IMR-90 (cell line): ENCODE measurements at regions not wholly inside any gene's neighbourhood (a gene's known extent, or its start where the extent isn't known, plus 50 kb on each side); places are given as distances from the start of the nearest gene placed in this dataset.

Source experiments
- ATAC-seq: fragments of 200-7000 bp; cut with Tn5 transposase; 2 replicates; pipeline ENCODE4 v1.9.1; 2020; ENCODE audit warnings: low read depth, mild to moderate bottlenecking, moderate library complexity
- BruUV-seq: library from RNA; stranded (reverse); fragments of 400-500 nt; replicated peaks from 2 replicates; lab custom pipeline; 2021; lab: Mats Ljungman, UMichigan
- CTCF ChIA-PET: fragments of 300-600 bp; formaldehyde crosslinking; extraction: SDS; loops from one replicate; lab custom pipeline; 2021; ENCODE audit warnings: antibody characterized with exemption; lab: Yijun Ruan, JAX
- POLR2A ChIA-PET: fragments of 300-600 bp; sonication (Branson Sonifier 250); formaldehyde crosslinking; loops from one replicate; lab custom pipeline; 2022; ENCODE audit warnings: antibody characterized with exemption; ENCODE audit not compliant: unreplicated experiment; lab: Charles Lee
- DNase-seq: peaks from one replicate; pipeline ENCODE4 v3.0.0; 2013
- H2AFZ ChIP-seq: replicated peaks from 2 replicates; pipeline ENCODE3; 2013; ENCODE audit warnings: low read length, mild to moderate bottlenecking; ENCODE audit not compliant: poor library complexity
- H2AK5ac ChIP-seq: 2 replicates; pipeline ENCODE4 v1.6.1; 2013; ENCODE audit warnings: low read depth, low read length, inconsistent platforms
- H2AK9ac ChIP-seq: replicated peaks from 2 replicates; pipeline ENCODE3; 2013; ENCODE audit warnings: mild to moderate bottlenecking, low read depth, low read length, moderate library complexity; ENCODE audit not compliant: poor library complexity
- H2BK120ac ChIP-seq: 2 replicates; pipeline ENCODE4 v1.6.1; 2013; ENCODE audit warnings: low read depth, low read length, inconsistent platforms
- H2BK15ac ChIP-seq: 3 replicates; pipeline ENCODE4 v1.6.1; 2013; ENCODE audit warnings: low read depth, low read length, inconsistent platforms
- H2BK20ac ChIP-seq: 2 replicates; pipeline ENCODE4 v1.6.1; 2013; ENCODE audit warnings: low read depth, mild to moderate bottlenecking, inconsistent platforms, low read length, moderate library complexity
- H2BK5ac ChIP-seq: 2 replicates; pipeline ENCODE4 v1.6.1; 2013; ENCODE audit warnings: mild to moderate bottlenecking, low read depth, low read length, inconsistent platforms; ENCODE audit not compliant: poor library complexity, severe bottlenecking
- H3K14ac ChIP-seq: replicated peaks from 2 replicates; pipeline ENCODE4 v1.6.1; 2013; ENCODE audit warnings: low read depth, low read length, inconsistent platforms
- H3K18ac ChIP-seq: 2 replicates; pipeline ENCODE4 v1.6.1; 2013; ENCODE audit warnings: low read depth, low read length, control low read depth
- H3K23ac ChIP-seq: 2 replicates; pipeline ENCODE4 v1.6.1; 2013; ENCODE audit warnings: low read depth, low read length, inconsistent platforms
- H3K27ac ChIP-seq: 2 replicates; pipeline ENCODE4 v1.5.1; 2013; ENCODE audit warnings: mild to moderate bottlenecking, control low read depth, low read length; ENCODE audit not compliant: insufficient read depth
- H3K27me3 ChIP-seq: 2 replicates; pipeline ENCODE4 v1.6.1; 2013; ENCODE audit warnings: low read length; ENCODE audit not compliant: control insufficient read depth, insufficient read depth
- H3K36me3 ChIP-seq: 2 replicates; pipeline ENCODE4 v1.6.1; 2013; ENCODE audit warnings: low read length, mixed read lengths; ENCODE audit not compliant: control insufficient read depth, insufficient read depth
- H3K4ac ChIP-seq: 2 replicates; pipeline ENCODE4 v1.6.1; 2013; ENCODE audit warnings: low read depth, low read length, inconsistent platforms
- H3K4me1 ChIP-seq: 2 replicates; pipeline ENCODE4 v1.6.1; 2013; ENCODE audit warnings: low read length, mixed read lengths; ENCODE audit not compliant: control insufficient read depth, insufficient read depth
- H3K4me2 ChIP-seq: 2 replicates; pipeline ENCODE4 v1.6.1; 2013; ENCODE audit warnings: low read depth, mild to moderate bottlenecking, control low read depth, low read length, moderate library complexity
- H3K4me3 ChIP-seq: 2 replicates; pipeline ENCODE4 v1.5.1; 2013; ENCODE audit warnings: low read depth, mild to moderate bottlenecking, control low read depth, low read length, moderate library complexity; ENCODE audit not compliant: insufficient read depth
- H3K56ac ChIP-seq: 2 replicates; pipeline ENCODE4 v1.6.1; 2013; ENCODE audit warnings: low read length, inconsistent platforms; ENCODE audit not compliant: insufficient read depth; ENCODE audit errors: extremely low read depth
- H3K79me1 ChIP-seq, 2 experiments: 2 replicates each; pipeline ENCODE4 v1.6.1; 2013; ENCODE audit warnings: low read length in 2 of 2, inconsistent platforms in 1 of 2, low read depth in 1 of 2
- H3K9ac ChIP-seq: 2 replicates; pipeline ENCODE4 v1.6.1; 2013; ENCODE audit warnings: low read depth, low read length, control low read depth
- H3K9me1 ChIP-seq: 2 replicates; pipeline ENCODE4 v1.6.1; 2013; ENCODE audit warnings: low read length, inconsistent platforms; ENCODE audit not compliant: insufficient read depth
- H3K9me3 ChIP-seq: 2 replicates; pipeline ENCODE4 v1.6.1; 2013; ENCODE audit warnings: low read length; ENCODE audit not compliant: control insufficient read depth, insufficient read depth
- H4K20me1 ChIP-seq: 2 replicates; pipeline ENCODE4 v1.6.1; 2013; ENCODE audit warnings: low read length, inconsistent platforms; ENCODE audit not compliant: insufficient read depth
- H4K5ac ChIP-seq: 2 replicates; pipeline ENCODE4 v1.6.1; 2013; ENCODE audit warnings: mild to moderate bottlenecking, low read depth, low read length, control low read depth
- H4K8ac ChIP-seq, 2 experiments: 2 replicates each; pipeline ENCODE4 v1.6.1; 2013; ENCODE audit warnings: low read depth in 2 of 2, low read length in 2 of 2, control low read depth in 1 of 2, inconsistent platforms in 1 of 2
- H4K91ac ChIP-seq: 2 replicates; pipeline ENCODE4 v1.6.1; 2013; ENCODE audit warnings: low read depth, low read length, inconsistent platforms; ENCODE audit not compliant: insufficient read depth
- FOS ChIP-seq: fragments of 150-350 bp; IDR thresholded peaks from 2 replicates; pipeline ENCODE4 v1.6.1; 2016; ENCODE audit warnings: low read depth, low read length
- USF2 ChIP-seq: fragments of 150-350 bp; IDR thresholded peaks from 2 replicates; pipeline ENCODE4 v1.6.1; 2017; ENCODE audit warnings: mild to moderate bottlenecking, antibody characterized with exemption, low read length, low read depth
- WGBS, 2 experiments: methylation state at CpG; one replicate each; pipeline versions ENCODE4 v1.1.5 to v1.1.7; 2013; ENCODE audit warnings: missing lambda C conversion rate in 2 of 2; ENCODE audit not compliant: insufficient read length in 1 of 2; ENCODE audit errors: extremely low coverage in 2 of 2; 5-methylcytosine and 5-hydroxymethylcytosine counted together
- dilution Hi-C: fragments of 300-500 bp; cut with HindIII; formaldehyde crosslinking; loops from one replicate; pipeline ENCODE4 v1.14.3; 2018; ENCODE audit warnings: low sequenced_read_pairs; ENCODE audit not compliant: unreplicated experiment
- in situ Hi-C: fragments of 300-500 bp; cut with MboI; formaldehyde crosslinking; loops from 3 replicates; pipeline ENCODE4 v1.14.3; 2019; ENCODE audit warnings: low sequenced_read_pairs, inconsistent platforms, mixed read lengths
- intact Hi-C: fragments of 100-400 bp; cut with micrococcal nuclease; formaldehyde crosslinking; loops from 2 replicates; pipeline ENCODE4 v1.10.0; 2022

- intact Hi-C loops (no loop called here), in situ Hi-C loops (no loop called here), dilution Hi-C loops (no loop called here)
- H3K14ac ChIP-seq: no peak overlapping the region
- H2BK5ac ChIP-seq: no peak overlapping the region
- H3K4ac ChIP-seq: no peak overlapping the region
- H3K56ac ChIP-seq: no peak overlapping the region
- H2AK9ac ChIP-seq: no peak overlapping the region
- no CpG with 5 or more reads among the region's 1 CpG for WGBS, 2 experiments
- H3K9me1 ChIP-seq: no peaks in the 10 kb centered on the region
- H4K5ac ChIP-seq: no peak overlapping the region
- H2BK120ac ChIP-seq: no peak overlapping the region
- H3K23ac ChIP-seq: no peak overlapping the region
- no peak overlapping the region for H3K9ac ChIP-seq
- no peak overlapping the region for H2AK5ac ChIP-seq
- no peak overlapping the region for H2BK20ac ChIP-seq
- 0 out of 2 replicates have a peak, but pooled peaks cover 2% of the 10 kb centered on the region for H3K9me3 ChIP-seq
- H3K4me1 ChIP-seq: no peaks in the 10 kb centered on the region
- H4K91ac ChIP-seq: no peak overlapping the region
- H4K8ac ChIP-seq: no peak overlapping the region
- no peak for TF ChIP-seq USF2
- no peak for TF ChIP-seq FOS
- no peaks in the 10 kb centered on the region for H4K20me1 ChIP-seq
- DNase-seq (no peak), ATAC-seq (no peak)
- POLR2A ChIA-PET: no interaction called here
- CTCF ChIA-PET: no interaction called here
- no peaks in the 10 kb centered on the region for H3K79me1 ChIP-seq
- H3K18ac ChIP-seq: no peak overlapping the region
- H3K4me3 ChIP-seq: no peak overlapping the region
- H3K4me2 ChIP-seq: no peak overlapping the region
- no peaks in the 10 kb centered on the region for H3K27me3 ChIP-seq
- H2AFZ ChIP-seq: no peak overlapping the region
- H2BK15ac ChIP-seq: no peak overlapping the region
- H3K36me3 ChIP-seq: no peaks in the 10 kb centered on the region
- no peak overlapping the region for H3K27ac ChIP-seq
- no TSS peak for BruUV-seq
Measured at GRCh38 chr9:81748091-81748490, 58.7 kb upstream of the TLE1 start.
